Type B pancreatic cell (in vitro differentiated cells): ENCODE measurements at regions not wholly inside any gene's neighbourhood (a gene's known extent, or its start where the extent isn't known, plus 50 kb on each side); places are given as distances from the start of the nearest gene placed in this dataset.
"Not testable (repeated sequence)": the region's sequence is repeated elsewhere in the genome, so short reads cannot be mapped to it uniquely, and the experiment has no call there.

ENCODE experiments used
- DNase-seq: peaks from one replicate; pipeline ENCODE4 v3.0.0; 2021; ENCODE audit warnings: mixed read lengths; ENCODE audit not compliant: unreplicated experiment; ENCODE audit errors: extremely low spot score
- H3K27ac Mint-ChIP-seq: 2 replicates; pipeline ENCODE4 v1.8.0; 2021; ENCODE audit warnings: mild to moderate bottlenecking, mixed read lengths
- H3K27me3 Mint-ChIP-seq: 2 replicates; pipeline ENCODE4 v1.8.0; 2021; ENCODE audit warnings: mixed read lengths
- H3K36me3 Mint-ChIP-seq: 2 replicates; pipeline ENCODE4 v1.8.0; 2021; ENCODE audit warnings: mixed read lengths
- H3K4me1 Mint-ChIP-seq: one replicate; pipeline ENCODE4 v1.8.0; 2021; ENCODE audit warnings: mixed read lengths; ENCODE audit not compliant: unreplicated experiment
- H3K4me3 Mint-ChIP-seq: 2 replicates; pipeline ENCODE4 v1.8.0; 2021; ENCODE audit warnings: mild to moderate bottlenecking, mixed read lengths
- H3K9me3 Mint-ChIP-seq: 2 replicates; pipeline ENCODE4 v1.8.0; 2021; ENCODE audit warnings: mixed read lengths
- TF ChIP-seq, protein P1 (sequence below): fragments of 200-600 bp; sonication (generic); conservative IDR thresholded peaks from 2 replicates; pipeline ENCODE4 v1.5.0; 2021; ENCODE audit warnings: antibody characterized with exemption, mild to moderate bottlenecking

DNA sequence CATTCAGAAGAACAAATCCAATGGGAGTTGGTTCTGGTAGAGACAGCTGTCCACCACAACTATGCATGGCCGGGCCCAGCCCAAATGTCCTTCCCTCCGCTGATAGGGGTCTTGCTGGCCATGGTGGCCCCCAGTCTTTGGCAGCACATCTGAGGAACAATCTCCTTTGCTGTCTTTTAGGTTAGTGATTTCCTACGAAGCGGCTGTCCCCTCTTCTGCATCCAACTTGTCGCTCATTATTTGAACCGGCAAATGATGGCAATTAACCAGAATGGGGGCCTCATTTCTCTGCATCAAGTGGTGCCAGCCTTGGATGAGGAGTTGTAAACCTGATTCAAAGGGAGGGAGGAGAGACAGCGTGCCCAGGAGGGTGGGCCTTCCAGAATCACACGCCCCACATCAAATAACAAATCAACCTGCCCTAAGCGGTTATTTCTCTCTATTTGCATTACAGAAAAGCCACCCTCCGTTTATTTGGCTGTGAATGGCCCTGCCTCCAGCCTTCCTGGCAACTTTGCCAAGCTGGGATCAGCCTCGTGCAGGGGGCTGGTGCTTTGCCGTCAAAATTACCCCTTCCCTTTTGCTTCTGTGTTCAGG, 156.5 kb downstream of the RGS9 start:
- no peak overlapping the region for H3K4me3 Mint-ChIP-seq
- TF ChIP-seq, protein P1, sequence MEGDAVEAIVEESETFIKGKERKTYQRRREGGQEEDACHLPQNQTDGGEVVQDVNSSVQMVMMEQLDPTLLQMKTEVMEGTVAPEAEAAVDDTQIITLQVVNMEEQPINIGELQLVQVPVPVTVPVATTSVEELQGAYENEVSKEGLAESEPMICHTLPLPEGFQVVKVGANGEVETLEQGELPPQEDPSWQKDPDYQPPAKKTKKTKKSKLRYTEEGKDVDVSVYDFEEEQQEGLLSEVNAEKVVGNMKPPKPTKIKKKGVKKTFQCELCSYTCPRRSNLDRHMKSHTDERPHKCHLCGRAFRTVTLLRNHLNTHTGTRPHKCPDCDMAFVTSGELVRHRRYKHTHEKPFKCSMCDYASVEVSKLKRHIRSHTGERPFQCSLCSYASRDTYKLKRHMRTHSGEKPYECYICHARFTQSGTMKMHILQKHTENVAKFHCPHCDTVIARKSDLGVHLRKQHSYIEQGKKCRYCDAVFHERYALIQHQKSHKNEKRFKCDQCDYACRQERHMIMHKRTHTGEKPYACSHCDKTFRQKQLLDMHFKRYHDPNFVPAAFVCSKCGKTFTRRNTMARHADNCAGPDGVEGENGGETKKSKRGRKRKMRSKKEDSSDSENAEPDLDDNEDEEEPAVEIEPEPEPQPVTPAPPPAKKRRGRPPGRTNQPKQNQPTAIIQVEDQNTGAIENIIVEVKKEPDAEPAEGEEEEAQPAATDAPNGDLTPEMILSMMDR = no peak
- no peaks in the 10 kb centered on the region for H3K9me3 Mint-ChIP-seq
- no peak for DNase-seq
- H3K27ac Mint-ChIP-seq = peak overlapping the region; percentile 27
- H3K36me3 Mint-ChIP-seq = no peaks in the 10 kb centered on the region
- H3K27me3 Mint-ChIP-seq = peaks cover 5% of the 10 kb centered on the region
- peaks cover 23% of the 10 kb centered on the region for H3K4me1 Mint-ChIP-seq

DNA sequence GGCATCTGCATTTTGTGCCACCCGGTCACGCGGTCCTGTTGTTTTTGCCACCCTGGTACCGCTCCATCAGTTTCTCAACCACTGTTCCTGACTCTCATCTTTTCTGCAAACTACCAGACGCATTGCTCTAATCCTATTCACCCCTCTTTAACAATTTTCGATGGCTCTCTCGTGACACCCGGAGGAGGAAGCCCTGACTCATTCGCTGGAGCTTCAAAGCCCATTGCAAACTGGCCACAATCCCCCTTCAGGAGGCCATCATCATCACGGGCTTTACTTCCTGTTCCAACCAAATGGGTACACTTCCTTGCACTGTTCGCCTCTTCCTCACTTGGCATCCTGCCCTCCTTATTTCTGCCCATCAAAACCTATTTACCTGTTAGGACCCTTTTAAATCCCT, 155.3 kb downstream of the RGS9 start:
- no peaks in the 10 kb centered on the region for H3K36me3 Mint-ChIP-seq
- no peaks in the 10 kb centered on the region for H3K9me3 Mint-ChIP-seq
- TF ChIP-seq, protein P1 = no peak
- no peak for DNase-seq
- no peak overlapping the region for H3K4me3 Mint-ChIP-seq
- peaks cover 17% of the 10 kb centered on the region for H3K4me1 Mint-ChIP-seq
- H3K27ac Mint-ChIP-seq = no peak overlapping the region
- H3K27me3 Mint-ChIP-seq = peaks cover 5% of the 10 kb centered on the region

DNA sequence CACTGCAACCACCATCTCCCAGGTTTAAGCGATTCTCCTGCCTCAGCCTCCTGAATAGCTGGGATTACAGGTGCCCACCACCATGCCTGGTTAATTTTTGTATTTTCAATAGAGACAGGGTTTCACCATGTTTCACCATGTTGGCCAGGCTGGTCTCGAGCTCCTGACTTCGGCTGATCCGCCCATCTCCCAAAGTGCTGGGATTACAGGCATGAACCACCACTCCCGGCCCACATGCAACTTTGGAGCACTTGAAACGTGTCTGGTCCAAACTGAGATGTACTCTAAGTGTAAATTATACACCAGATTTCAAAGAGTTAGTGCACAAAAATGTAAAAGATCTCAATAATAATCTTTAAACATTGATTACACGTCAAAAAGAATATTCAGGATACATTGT, 154.1 kb downstream of the RGS9 start:
- DNase-seq, H3K27ac Mint-ChIP-seq, H3K27me3 Mint-ChIP-seq, H3K36me3 Mint-ChIP-seq, H3K4me3 Mint-ChIP-seq, H3K9me3 Mint-ChIP-seq: not testable (repeated sequence)
- H3K4me1 Mint-ChIP-seq = peaks cover 15% of the 10 kb centered on the region

DNA sequence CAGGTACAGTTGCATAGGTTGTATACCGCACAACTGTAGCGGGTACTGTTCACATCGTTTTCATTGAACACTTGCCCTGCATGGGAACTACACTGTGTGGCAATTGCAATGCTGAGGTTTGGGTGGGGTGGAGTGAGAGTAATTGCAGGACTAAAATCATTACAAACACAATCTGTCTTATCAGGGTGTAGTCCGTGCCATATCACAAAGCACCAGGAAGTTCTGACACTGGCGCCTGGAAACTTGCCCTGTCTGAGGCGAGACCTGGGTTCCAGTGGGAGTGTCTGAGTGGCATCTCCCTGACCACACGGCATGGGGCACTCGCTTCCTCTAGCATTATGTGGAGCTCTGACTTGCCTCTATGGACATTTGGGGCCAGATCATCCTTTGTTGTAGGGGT, 153.4 kb downstream of the RGS9 start:
- no peak overlapping the region for H3K4me3 Mint-ChIP-seq
- peaks cover 5% of the 10 kb centered on the region for H3K27me3 Mint-ChIP-seq
- no peaks in the 10 kb centered on the region for H3K9me3 Mint-ChIP-seq
- H3K36me3 Mint-ChIP-seq = no peaks in the 10 kb centered on the region
- peak overlapping the region; percentile 51 for H3K27ac Mint-ChIP-seq
- DNase-seq = no peak
- TF ChIP-seq, protein P1 = no peak
- peaks cover 15% of the 10 kb centered on the region for H3K4me1 Mint-ChIP-seq

DNA sequence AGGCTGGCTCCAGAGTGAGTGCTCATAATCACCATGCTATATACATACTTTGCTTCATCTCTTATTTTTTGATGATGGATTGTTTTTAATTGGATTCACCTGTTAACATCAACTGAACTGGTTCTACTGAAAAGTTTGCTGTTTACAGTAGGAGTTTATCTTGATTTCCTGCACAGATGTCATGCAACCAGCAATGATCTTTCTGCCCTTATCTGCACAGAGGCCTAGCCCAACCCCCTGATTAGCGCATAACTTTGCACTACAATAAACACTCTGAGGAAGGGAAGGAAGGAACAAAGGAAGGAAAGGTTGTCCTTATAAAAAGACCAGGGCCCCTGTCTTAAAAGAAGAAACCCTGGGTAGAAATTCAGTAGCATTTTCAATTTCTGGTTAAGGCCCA, 152.9 kb downstream of the RGS9 start:
- H3K4me1 Mint-ChIP-seq = peaks cover 15% of the 10 kb centered on the region
- H3K4me3 Mint-ChIP-seq = no peak overlapping the region
- no peak for DNase-seq
- H3K27me3 Mint-ChIP-seq = peaks cover 5% of the 10 kb centered on the region
- no peak overlapping the region for H3K27ac Mint-ChIP-seq
- TF ChIP-seq, protein P1 = no peak
- H3K9me3 Mint-ChIP-seq = no peaks in the 10 kb centered on the region
- H3K36me3 Mint-ChIP-seq = no peaks in the 10 kb centered on the region

DNA sequence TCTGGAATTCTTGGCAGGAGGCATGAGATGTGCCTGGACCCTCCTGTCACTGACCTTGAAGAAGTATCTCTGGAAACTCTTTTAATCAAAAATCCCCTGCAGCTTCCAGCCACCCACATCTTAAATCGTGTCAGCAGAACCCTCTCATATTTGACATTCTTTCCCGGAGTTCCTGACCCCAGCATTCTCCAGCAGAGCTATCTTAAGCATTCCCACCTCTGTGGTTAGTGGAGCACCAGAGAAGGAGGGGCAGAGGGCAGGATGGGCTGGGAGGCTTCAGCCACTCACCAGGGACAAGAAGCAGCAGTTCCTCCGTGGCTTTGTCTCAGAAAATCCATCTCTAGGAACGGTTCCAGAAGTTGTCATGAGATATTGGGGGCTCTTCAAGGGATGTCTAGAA, 149.9 kb downstream of the RGS9 start:
- TF ChIP-seq, protein P1 = no peak
- Mint-ChIP-seq H3K4me3 (no peak overlapping the region), H3K27ac (no peak overlapping the region)

More for the DNA sequence above, 149.9 kb downstream of the RGS9 start:
- Mint-ChIP-seq H3K36me3 (no peaks in the 10 kb centered on the region), H3K9me3 (no peaks in the 10 kb centered on the region), H3K27me3 (no peaks in the 10 kb centered on the region), H3K4me1 (peaks cover 7% of the 10 kb centered on the region)
- peak; percentile 53 for DNase-seq
